GM23338 (cell line): ENCODE measurements at regions not wholly inside any gene's neighbourhood (a gene's known extent, or its start where the extent isn't known, plus 50 kb on each side); places are given as distances from the start of the nearest gene placed in this dataset.

Source experiments
- EZH2 ChIP-seq: fragments of 200-600 bp; sonication (generic); IDR thresholded peaks from one replicate; pipeline ENCODE4 v1.8.0; 2017; ENCODE audit warnings: antibody characterized with exemption, mild to moderate bottlenecking, low read depth; ENCODE audit not compliant: unreplicated experiment
- REST ChIP-seq: IDR thresholded peaks from one replicate; pipeline ENCODE4 v1.6.1; 2018; ENCODE audit warnings: antibody characterized with exemption; ENCODE audit not compliant: unreplicated experiment
- TF ChIP-seq, protein P1 (sequence below), 2 experiments: fragments of 200-600 bp in 1 of 2; sonication (generic) in 1 of 2; conservative IDR thresholded peaks; 2 replicates each; pipeline versions ENCODE4 v1.5.1 to v1.6.1; 2016 to 2017; ENCODE audit warnings: antibody characterized with exemption in 2 of 2, low read depth in 2 of 2, mild to moderate bottlenecking in 2 of 2, moderate library complexity in 1 of 2

GRCh38 chr3:135864060-135864459 lies 101.5 kb upstream of the PPP2R3A start:
- TF ChIP-seq, protein P1, sequence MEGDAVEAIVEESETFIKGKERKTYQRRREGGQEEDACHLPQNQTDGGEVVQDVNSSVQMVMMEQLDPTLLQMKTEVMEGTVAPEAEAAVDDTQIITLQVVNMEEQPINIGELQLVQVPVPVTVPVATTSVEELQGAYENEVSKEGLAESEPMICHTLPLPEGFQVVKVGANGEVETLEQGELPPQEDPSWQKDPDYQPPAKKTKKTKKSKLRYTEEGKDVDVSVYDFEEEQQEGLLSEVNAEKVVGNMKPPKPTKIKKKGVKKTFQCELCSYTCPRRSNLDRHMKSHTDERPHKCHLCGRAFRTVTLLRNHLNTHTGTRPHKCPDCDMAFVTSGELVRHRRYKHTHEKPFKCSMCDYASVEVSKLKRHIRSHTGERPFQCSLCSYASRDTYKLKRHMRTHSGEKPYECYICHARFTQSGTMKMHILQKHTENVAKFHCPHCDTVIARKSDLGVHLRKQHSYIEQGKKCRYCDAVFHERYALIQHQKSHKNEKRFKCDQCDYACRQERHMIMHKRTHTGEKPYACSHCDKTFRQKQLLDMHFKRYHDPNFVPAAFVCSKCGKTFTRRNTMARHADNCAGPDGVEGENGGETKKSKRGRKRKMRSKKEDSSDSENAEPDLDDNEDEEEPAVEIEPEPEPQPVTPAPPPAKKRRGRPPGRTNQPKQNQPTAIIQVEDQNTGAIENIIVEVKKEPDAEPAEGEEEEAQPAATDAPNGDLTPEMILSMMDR (conservative IDR thresholded peaks at IDR 0.05; ENCODE audit: low read depth in 2 of 2): no peak
- TF ChIP-seq EZH2 (no peak), REST (no peak)
